GM12891 (cell line): ENCODE measurements at regions not wholly inside any gene's neighbourhood (a gene's known extent, or its start where the extent isn't known, plus 50 kb on each side); places are given as distances from the start of the nearest gene placed in this dataset.

Source experiments
- POLR2A ChIP-seq: IDR thresholded peaks from 2 replicates; pipeline ENCODE4 v1.6.1; 2011; ENCODE audit warnings: low read depth, low read length, control low read depth
- POLR2AphosphoS5 ChIP-seq: IDR thresholded peaks from 2 replicates; pipeline ENCODE4 v1.6.1; 2011; ENCODE audit warnings: low read depth, low read length, control low read depth
- POU2F2 ChIP-seq: IDR thresholded peaks from 2 replicates; pipeline ENCODE4 v1.6.1; 2011; ENCODE audit warnings: low read depth, mild to moderate bottlenecking, control low read depth, low read length, moderate library complexity
- SPI1 ChIP-seq: IDR thresholded peaks from 2 replicates; pipeline ENCODE4 v1.6.1; 2011; ENCODE audit warnings: low read depth, low read length, control low read depth
- TAF1 ChIP-seq: IDR thresholded peaks from 2 replicates; pipeline ENCODE4 v1.6.1; 2011; ENCODE audit warnings: low read depth, low read length, control low read depth

DNA sequence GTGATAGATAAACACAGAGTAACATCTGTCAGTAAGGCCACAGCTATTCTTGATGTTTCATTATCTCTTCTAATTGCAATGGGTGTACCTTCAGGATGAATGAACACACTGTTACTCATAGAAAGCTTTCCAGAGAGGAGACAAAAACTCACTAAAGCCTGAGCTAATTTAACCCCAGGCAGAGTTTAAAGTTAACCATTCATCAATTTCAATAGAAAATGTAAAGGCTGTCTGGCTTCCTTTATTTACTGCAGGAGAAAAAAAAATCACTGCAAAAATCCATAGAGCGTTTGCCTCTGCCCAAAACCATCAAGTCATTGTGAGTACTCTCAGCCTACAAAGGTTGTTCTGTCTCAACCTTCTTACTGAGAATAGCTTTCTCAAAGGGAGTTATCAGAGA, 376.9 kb downstream of the PPP4R3C start:
- TF ChIP-seq POLR2A, result no peak
- TF ChIP-seq POLR2AphosphoS5, result no peak
- no peak for TF ChIP-seq TAF1
- no peak for TF ChIP-seq POU2F2
- no peak for TF ChIP-seq SPI1
